RWPE1 (cell line): ENCODE measurements at regions not wholly inside any gene's neighbourhood (a gene's known extent, or its start where the extent isn't known, plus 50 kb on each side); places are given as distances from the start of the nearest gene placed in this dataset.
A peak's percentile ranks its signal among the peaks of the same experiment; 100 is the strongest.

Experiments used
- CTCF ChIA-PET: fragments of 350-600 bp; sonication (Branson Sonifier 250); formaldehyde crosslinking; extraction: SDS; loops from one replicate; lab custom pipeline; 2021; lab: Yijun Ruan, JAX
- POLR2A ChIA-PET: fragments of 400-600 bp; formaldehyde crosslinking; extraction: SDS; loops from one replicate; lab custom pipeline; 2020; ENCODE audit warnings: antibody characterized with exemption; ENCODE audit not compliant: low non-redundant PET; lab: Yijun Ruan, JAX
- DNase-seq: peaks from one replicate; pipeline ENCODE4 v3.0.0; 2012; ENCODE audit warnings: low spot score
- H3K27ac ChIP-seq: fragments of 450-650 bp; 2 replicates; pipeline ENCODE4 v1.5.1; 2017
- TF ChIP-seq, protein P1 (sequence below): fragments of 450-650 bp; conservative IDR thresholded peaks from 2 replicates; pipeline ENCODE4 v1.5.1; 2017; ENCODE audit warnings: low read depth, mild to moderate bottlenecking

DNA sequence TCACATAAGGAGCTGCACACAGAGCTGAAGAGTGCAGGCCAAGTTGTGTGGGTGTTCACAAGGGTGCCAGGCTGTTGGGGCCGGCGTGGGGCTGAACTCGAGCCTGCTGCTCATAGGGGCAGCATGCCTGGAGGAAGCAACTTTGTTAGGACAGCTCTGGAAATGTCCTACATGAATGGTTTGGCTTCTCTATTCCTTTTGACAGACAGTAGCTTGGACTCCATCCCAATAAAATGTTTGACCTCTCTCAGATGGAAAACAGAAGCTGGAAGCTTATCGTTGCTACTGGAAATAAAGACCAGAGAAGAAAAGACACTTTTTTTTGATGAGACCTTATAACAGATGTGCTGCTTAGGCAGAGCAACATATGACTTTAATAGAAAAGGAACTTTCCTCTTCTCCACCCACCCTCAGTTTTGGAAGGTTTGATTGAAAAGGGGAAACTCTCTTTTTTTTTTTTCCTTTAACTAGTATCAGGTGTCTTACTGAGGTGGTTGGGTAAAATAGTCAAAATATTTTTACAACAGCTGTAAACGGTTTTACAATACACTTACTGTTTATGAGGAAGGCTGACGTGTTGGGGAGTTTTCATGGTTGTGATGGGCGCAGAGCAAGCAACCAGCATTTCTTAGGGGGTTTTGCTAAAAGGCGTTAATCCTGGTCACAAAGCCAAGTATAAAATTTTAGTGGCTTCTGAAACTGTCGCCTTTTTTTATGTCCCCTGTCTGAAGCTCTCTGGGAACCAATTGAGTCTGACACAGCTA lies 80.7 kb upstream of the EEF1E1 start:
- CTCF ChIA-PET: interaction anchor here (0.5 kb wide), 2 partner anchors 35 to 424 kb away, joined by 3 read pairs; no protein-coding TSS in a partner anchor

DNA sequence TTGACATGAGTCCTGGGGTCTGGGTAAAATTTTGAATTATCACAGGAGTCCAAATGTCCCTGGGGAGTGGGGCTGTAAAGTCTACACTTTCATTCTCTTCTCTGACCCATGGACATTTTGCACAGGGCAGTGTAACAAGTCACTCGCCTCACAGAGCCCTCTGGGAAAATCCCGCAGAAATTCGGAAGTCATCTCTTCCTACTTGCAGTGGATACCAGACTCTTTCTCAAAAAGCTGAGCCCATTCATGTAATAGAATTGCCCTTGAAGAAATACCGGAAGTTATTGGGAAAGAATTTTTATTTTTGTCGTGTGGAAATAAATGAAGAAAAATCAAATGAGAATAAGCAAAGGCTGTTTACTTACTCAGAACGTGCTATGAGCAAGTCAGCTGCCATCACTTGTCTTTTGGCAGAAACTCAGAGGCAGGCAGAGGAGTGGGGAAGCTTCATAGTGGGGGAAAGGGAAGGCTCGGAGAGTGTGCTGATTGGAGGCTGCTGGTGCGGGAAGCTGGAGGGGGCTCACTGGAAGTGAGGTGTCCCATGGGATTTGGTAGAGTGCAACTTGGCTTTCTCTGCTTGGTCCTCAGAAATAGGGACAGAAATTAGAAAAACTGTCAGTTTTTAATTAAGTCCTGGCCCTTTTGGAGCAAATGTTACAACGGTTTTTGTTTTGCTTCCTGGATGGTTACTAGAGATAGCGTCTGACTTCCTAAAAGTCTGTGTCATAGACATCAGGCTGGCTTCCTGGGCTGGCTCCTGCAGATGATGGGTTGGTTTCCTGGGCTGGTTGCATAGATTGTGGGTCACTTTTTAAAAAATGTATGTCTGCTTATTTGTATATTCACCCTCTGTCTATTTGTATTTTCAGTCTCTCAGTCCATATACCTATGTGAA lies 79.8 kb upstream of the EEF1E1 start:
- TF ChIP-seq, protein P1, sequence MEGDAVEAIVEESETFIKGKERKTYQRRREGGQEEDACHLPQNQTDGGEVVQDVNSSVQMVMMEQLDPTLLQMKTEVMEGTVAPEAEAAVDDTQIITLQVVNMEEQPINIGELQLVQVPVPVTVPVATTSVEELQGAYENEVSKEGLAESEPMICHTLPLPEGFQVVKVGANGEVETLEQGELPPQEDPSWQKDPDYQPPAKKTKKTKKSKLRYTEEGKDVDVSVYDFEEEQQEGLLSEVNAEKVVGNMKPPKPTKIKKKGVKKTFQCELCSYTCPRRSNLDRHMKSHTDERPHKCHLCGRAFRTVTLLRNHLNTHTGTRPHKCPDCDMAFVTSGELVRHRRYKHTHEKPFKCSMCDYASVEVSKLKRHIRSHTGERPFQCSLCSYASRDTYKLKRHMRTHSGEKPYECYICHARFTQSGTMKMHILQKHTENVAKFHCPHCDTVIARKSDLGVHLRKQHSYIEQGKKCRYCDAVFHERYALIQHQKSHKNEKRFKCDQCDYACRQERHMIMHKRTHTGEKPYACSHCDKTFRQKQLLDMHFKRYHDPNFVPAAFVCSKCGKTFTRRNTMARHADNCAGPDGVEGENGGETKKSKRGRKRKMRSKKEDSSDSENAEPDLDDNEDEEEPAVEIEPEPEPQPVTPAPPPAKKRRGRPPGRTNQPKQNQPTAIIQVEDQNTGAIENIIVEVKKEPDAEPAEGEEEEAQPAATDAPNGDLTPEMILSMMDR: no peak
- DNase-seq: no peak
- ChIA-PET CTCF (interaction anchor here (0.5 kb wide), 1 partner anchor 423 kb away, joined by 3 read pairs; no protein-coding TSS in a partner anchor), POLR2A (no interaction called here)
- no peak overlapping the region for H3K27ac ChIP-seq

More for the DNA sequence above, 80.7 kb upstream of the EEF1E1 start:
- H3K27ac ChIP-seq: no peak overlapping the region
- DNase-seq: no peak
- TF ChIP-seq, protein P1: no peak
- POLR2A ChIA-PET: no interaction called here

DNA sequence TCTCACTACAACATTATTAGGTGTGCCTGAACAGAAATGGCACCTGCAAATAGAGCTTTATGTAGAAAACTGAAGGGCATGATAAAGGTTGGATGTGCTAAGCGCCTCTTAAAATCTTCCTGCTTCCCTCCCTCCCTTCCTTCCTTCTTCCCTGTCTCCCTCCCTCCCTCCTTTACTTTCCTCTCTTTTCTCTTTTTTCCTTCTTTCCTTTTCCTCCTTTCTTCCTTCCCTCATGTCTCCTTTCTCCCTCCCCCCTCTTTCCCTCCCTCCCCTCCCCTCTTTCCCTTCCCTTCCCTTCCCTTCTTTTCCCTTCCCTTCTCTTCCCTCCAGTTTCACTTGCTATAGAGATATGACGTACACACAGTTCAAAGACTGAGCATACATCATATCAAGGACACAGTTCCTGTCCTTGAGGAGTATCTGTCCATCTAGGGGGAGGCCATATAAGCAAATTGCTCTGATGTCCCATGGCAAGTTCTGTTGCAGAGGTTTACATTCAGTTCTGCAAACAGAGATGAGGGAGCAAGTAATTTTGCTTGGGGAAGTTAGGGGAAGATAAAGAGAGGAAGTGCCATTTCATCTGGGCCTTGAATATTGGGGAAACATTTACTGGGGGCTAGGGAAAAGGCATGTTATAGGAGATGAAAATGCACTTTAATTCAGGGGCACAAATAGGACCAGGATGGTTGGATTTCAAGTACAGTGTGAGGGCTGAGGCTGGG lies 79.0 kb upstream of the EEF1E1 start:
- no peak overlapping the region for H3K27ac ChIP-seq
- DNase-seq: no peak

DNA sequence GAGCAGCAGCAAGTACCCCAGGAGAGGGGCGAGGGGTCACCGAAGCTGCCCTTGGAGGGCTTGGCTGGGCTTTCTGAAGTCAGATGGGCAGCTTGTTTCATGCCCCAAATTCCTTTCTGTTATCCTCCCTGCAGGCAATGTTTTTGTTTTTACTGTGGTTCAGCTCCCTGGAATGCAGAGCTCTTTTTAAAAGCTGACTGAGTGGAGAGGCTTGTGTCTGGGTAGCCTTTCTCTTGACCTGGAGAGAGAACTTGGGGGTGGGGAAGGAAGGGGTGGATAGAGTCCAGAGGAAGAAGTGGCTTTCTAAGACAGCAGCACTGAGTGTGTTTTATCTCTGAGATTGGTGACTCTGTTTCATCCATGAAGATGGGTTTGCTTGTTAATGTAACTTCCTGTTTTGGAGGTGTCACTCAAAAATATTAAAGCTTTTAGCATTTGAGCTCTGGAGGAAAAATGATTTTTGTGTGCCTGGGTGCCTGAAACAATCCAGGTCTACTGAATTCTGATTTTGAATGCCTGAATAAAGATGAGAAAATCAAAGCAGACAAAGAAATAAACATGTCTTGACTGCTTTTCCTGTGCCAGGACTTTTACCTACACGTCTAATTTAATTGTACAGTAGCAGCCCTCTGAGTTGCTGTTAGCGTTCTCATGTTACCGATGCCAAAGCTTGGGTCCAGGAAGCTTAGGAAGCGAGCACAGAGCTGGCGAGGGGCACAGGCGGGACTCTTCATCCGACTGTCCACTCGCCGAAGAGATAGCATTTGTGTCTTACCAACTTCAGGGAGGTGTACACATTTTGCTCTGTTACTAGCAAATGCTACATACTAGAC lies 78.2 kb upstream of the EEF1E1 start:
- CTCF ChIA-PET: no interaction called here
- H3K27ac ChIP-seq: no peak overlapping the region
- POLR2A ChIA-PET: no interaction called here
- DNase-seq: peak; percentile 68
- TF ChIP-seq, protein P1: no peak

More for the DNA sequence above, 79.0 kb upstream of the EEF1E1 start:
- ChIA-PET CTCF (no interaction called here), POLR2A (no interaction called here)
- TF ChIP-seq, protein P1: no peak

DNA sequence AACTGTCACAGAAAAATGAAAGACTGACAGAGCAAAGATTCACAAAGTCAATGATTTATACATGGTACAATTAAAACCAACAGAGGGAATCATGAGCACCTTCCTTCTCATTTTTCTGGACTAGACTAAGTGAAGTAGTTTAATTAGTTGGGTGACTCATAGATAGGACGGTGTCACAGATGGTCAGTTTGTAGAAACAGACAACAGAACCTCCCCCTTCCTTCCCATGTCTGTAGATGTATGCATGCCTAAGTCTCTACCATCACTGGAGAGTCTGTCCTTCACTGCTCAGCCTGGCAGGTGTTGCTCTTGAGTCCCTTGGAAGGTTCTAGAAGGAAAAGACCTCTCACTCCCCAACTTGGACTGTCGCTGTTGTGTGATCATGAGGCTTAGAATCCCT lies 75.4 kb upstream of the EEF1E1 start:
- ChIA-PET POLR2A (no interaction called here), CTCF (no interaction called here)
- TF ChIP-seq, protein P1: no peak
- H3K27ac ChIP-seq: no peak overlapping the region
- DNase-seq: no peak
